GM12878 (cell line): ENCODE measurements at regions not wholly inside any gene's neighbourhood (a gene's known extent, or its start where the extent isn't known, plus 50 kb on each side); places are given as distances from the start of the nearest gene placed in this dataset.

Experiments used
- ATF2 ChIP-seq: IDR thresholded peaks from 2 replicates; pipeline ENCODE4 v1.6.1; 2012; ENCODE audit warnings: low read length, inconsistent platforms
- E2F8 ChIP-seq: fragments of 450-650 bp; IDR thresholded peaks from 2 replicates; pipeline ENCODE4 v1.6.1; 2018; ENCODE audit warnings: mild to moderate bottlenecking, low read depth, moderate library complexity; ENCODE audit not compliant: partially characterized antibody
- KLF5 ChIP-seq: fragments of 450-650 bp; IDR thresholded peaks from 2 replicates; pipeline ENCODE4 v1.6.1; 2014; ENCODE audit warnings: mild to moderate bottlenecking; ENCODE audit not compliant: partially characterized antibody
- NFYB ChIP-seq: IDR thresholded peaks from 2 replicates; pipeline ENCODE4 v1.6.1; 2011; ENCODE audit warnings: low read depth, mild to moderate bottlenecking, low read length, improper control_type of control experiment, moderate library complexity; ENCODE audit not compliant: insufficient read depth
- NRF1 ChIP-seq: conservative IDR thresholded peaks from 2 replicates; pipeline ENCODE4 v1.6.1; 2011; ENCODE audit warnings: mild to moderate bottlenecking, low read depth, low read length, improper control_type of control experiment
- PAX8 ChIP-seq: fragments of 450-650 bp; IDR thresholded peaks from 2 replicates; pipeline ENCODE4 v1.6.1; 2017; ENCODE audit warnings: mild to moderate bottlenecking, moderate library complexity
- POLR2A ChIP-seq: IDR thresholded peaks from 2 replicates; pipeline ENCODE4 v1.6.1; 2011; ENCODE audit warnings: low read depth, mild to moderate bottlenecking, low read length
- SMAD5 ChIP-seq: IDR thresholded peaks from 2 replicates; pipeline ENCODE4 v1.6.1; 2016; ENCODE audit warnings: antibody characterized with exemption, low read depth
- SMARCA5 ChIP-seq: fragments of 450-650 bp; IDR thresholded peaks from 2 replicates; pipeline ENCODE4 v1.6.1; 2017; ENCODE audit warnings: mild to moderate bottlenecking
- SPI1 ChIP-seq: IDR thresholded peaks from 2 replicates; pipeline ENCODE4 v1.6.1; 2011; ENCODE audit warnings: low read depth, mild to moderate bottlenecking, low read length, moderate library complexity, borderline replicate concordance; ENCODE audit not compliant: insufficient read depth
- SREBF2 ChIP-seq: IDR thresholded peaks from 2 replicates; pipeline ENCODE4 v1.6.1; 2012; ENCODE audit warnings: mild to moderate bottlenecking, low read length
- SUZ12 ChIP-seq: fragments of 200-600 bp; sonication (generic); IDR thresholded peaks from one replicate; pipeline ENCODE4 v1.6.1; 2018; ENCODE audit warnings: antibody characterized with exemption, mild to moderate bottlenecking; ENCODE audit not compliant: unreplicated experiment
- ZNF274 ChIP-seq: IDR thresholded peaks from one replicate; pipeline ENCODE4 v1.8.0; 2011; ENCODE audit not compliant: insufficient read length, insufficient read depth

GRCh38 chr6:144644776-144645175, 359.6 kb downstream of the UTRN start (continued):
- TF ChIP-seq SREBF2 (no peak), E2F8 (no peak), KLF5 (no peak), NFYB (no peak), SPI1 (no peak), SMAD5 (no peak), PAX8 (no peak), POLR2A (no peak), NRF1 (no peak), ATF2 (no peak), SUZ12 (no peak), ZNF274 (no peak), SMARCA5 (no peak)
